GM18870 (cell line): ENCODE measurements at regions not wholly inside any gene's neighbourhood (a gene's known extent, or its start where the extent isn't known, plus 50 kb on each side); places are given as distances from the start of the nearest gene placed in this dataset.
"Not testable (repeated sequence)": the region's sequence is repeated elsewhere in the genome, so short reads cannot be mapped to it uniquely, and the experiment has no call there.

Experiments used
- ATAC-seq: cut with Tn5 transposase; IDR thresholded peaks from one replicate; pipeline ENCODE4 v1.9.1; 2021; ENCODE audit warnings: moderate library complexity; ENCODE audit not compliant: unreplicated experiment

GRCh38 chr13:53351021-53351420 lies 322.4 kb downstream of the OLFM4 start:
- no peak for ATAC-seq

- no peak for ATAC-seq
These were observed 329.0 kb downstream of the OLFM4 start for GRCh38 chr13:53357582-53357981.

GRCh38 chr13:53368948-53369347 lies 340.3 kb downstream of the OLFM4 start:
- ATAC-seq, result no peak

- ATAC-seq, result no peak
These were observed 350.9 kb downstream of the OLFM4 start for GRCh38 chr13:53379485-53379884.

- no peak for ATAC-seq
These were observed 353.4 kb downstream of the OLFM4 start for GRCh38 chr13:53382008-53382407.

- ATAC-seq, result no peak
These were observed 369.4 kb downstream of the OLFM4 start for GRCh38 chr13:53398051-53398450.

- ATAC-seq, result no peak
These were observed 377.0 kb downstream of the OLFM4 start for GRCh38 chr13:53405616-53406015.

GRCh38 chr13:53408306-53408705 lies 379.7 kb downstream of the OLFM4 start:
- ATAC-seq, result no peak

GRCh38 chr13:53408847-53409568 lies 380.4 kb downstream of the OLFM4 start:
- ATAC-seq, result no peak

GRCh38 chr13:53411463-53411862 lies 382.9 kb downstream of the OLFM4 start:
- no peak for ATAC-seq

GRCh38 chr13:53415135-53415534 lies 386.5 kb downstream of the OLFM4 start:
- ATAC-seq, result no peak

GRCh38 chr13:53417601-53418000 lies 389.0 kb downstream of the OLFM4 start:
- no peak for ATAC-seq

GRCh38 chr13:53422415-53422814 lies 393.8 kb downstream of the OLFM4 start:
- no peak for ATAC-seq

- no peak for ATAC-seq
These were observed 407.8 kb downstream of the OLFM4 start for GRCh38 chr13:53436396-53436795.

- ATAC-seq, result no peak
These were observed 411.0 kb downstream of the OLFM4 start for GRCh38 chr13:53439439-53440225.

GRCh38 chr13:53442979-53443378 lies 414.4 kb downstream of the OLFM4 start:
- ATAC-seq, result no peak

GRCh38 chr13:53445686-53446085 lies 417.1 kb downstream of the OLFM4 start:
- ATAC-seq, result no peak

- ATAC-seq, result no peak
These were observed 418.8 kb downstream of the OLFM4 start for GRCh38 chr13:53447456-53447855.

- no peak for ATAC-seq
These were observed 419.2 kb downstream of the OLFM4 start for GRCh38 chr13:53447863-53448262.

- not testable (repeated sequence) for ATAC-seq
These were observed 423.7 kb downstream of the OLFM4 start for GRCh38 chr13:53452263-53452808.

- ATAC-seq, result no peak
These were observed 432.2 kb downstream of the OLFM4 start for GRCh38 chr13:53460796-53461195.

- ATAC-seq, result no peak
These were observed 434.5 kb downstream of the OLFM4 start for GRCh38 chr13:53463106-53463505.
